ENCODE measurements at regions not wholly inside any gene's neighbourhood (a gene's known extent, or its start where the extent isn't known, plus 50 kb on each side); places are given as distances from the start of the nearest gene placed in this dataset.
A peak's percentile ranks its signal among the peaks of the same experiment; 100 is the strongest.

- Mint-ChIP-seq H3K4me1 (no peaks in the 10 kb centered on the region), H3K9me3 (ENCODE audit: low read depth) (no peaks in the 10 kb centered on the region), H3K4me3 (no peak overlapping the region), H3K27ac (no peak overlapping the region), H3K27me3 (no peaks in the 10 kb centered on the region), H3K36me3 (ENCODE audit: low read depth) (no peaks in the 10 kb centered on the region)
- ATAC-seq (no peak), DNase-seq (no peak)
- intact Hi-C loops (cut with DNase I, micrococcal nuclease), result loop anchor here in 1 of 2 experiments (1.0 kb wide), 1 partner anchor 217 kb away; no protein-coding TSS in a partner anchor
- ChIA-PET POLR2A (no interaction called here), CTCF (interaction anchor here (0.6 to 1.7 kb wide), 8 partner anchors 10 to 470 kb away, joined by 3 to 9 read pairs (median 4); no protein-coding TSS in a partner anchor)
Measured at GRCh38 chr1:117284399-117285215, 73.9 kb upstream of the VTCN1 start.

- Mint-ChIP-seq H3K27ac (no peak overlapping the region), H3K9me3 (ENCODE audit: low read depth) (peaks cover 2% of the 10 kb centered on the region), H3K36me3 (ENCODE audit: low read depth) (no peaks in the 10 kb centered on the region), H3K4me1 (no peaks in the 10 kb centered on the region), H3K27me3 (no peaks in the 10 kb centered on the region), H3K4me3 (no peak overlapping the region)
- POLR2A ChIA-PET, result no interaction called here
- ATAC-seq (no peak), DNase-seq (no peak)
- intact Hi-C loops (cut with DNase I, micrococcal nuclease), result no loop called here
- CTCF ChIA-PET, result interaction anchor here (1.0 kb wide), 1 partner anchor 11 kb away, joined by 3 read pairs; no protein-coding TSS in a partner anchor
Measured at GRCh38 chr1:117278531-117278930, 67.8 kb upstream of the VTCN1 start.

- POLR2A ChIA-PET, result interaction anchor here (1.0 kb wide), 1 partner anchor 215 kb away, joined by 3 read pairs; the partner anchor contains the start of gene TTF2
- peak; percentile 57 for ATAC-seq
- CTCF ChIA-PET, result interaction anchor here (1.3 to 1.7 kb wide), 2 partner anchors 10 to 11 kb away, joined by 3 to 6 read pairs; no protein-coding TSS in a partner anchor
Measured at GRCh38 chr1:117275055-117275454, 64.3 kb upstream of the VTCN1 start.

GRCh38 chr1:117271959-117272358 lies 61.2 kb upstream of the VTCN1 start:
- no peak for ATAC-seq
- Mint-ChIP-seq H3K4me3 (no peak overlapping the region), H3K27ac (no peak overlapping the region)

More at GRCh38 chr1:117275055-117275454, 64.3 kb upstream of the VTCN1 start:
- H3K4me3 Mint-ChIP-seq, result no peak overlapping the region
- H3K36me3 Mint-ChIP-seq (ENCODE audit: low read depth), result no peaks in the 10 kb centered on the region
- no peak overlapping the region for H3K27ac Mint-ChIP-seq
- DNase-seq, result no peak
- H3K9me3 Mint-ChIP-seq (ENCODE audit: low read depth), result peaks cover 2% of the 10 kb centered on the region
- intact Hi-C loops (cut with DNase I, micrococcal nuclease), result loop anchor here in 1 of 2 experiments (2.0 kb wide), 1 partner anchor 20 kb away; no protein-coding TSS in a partner anchor
- H3K27me3 Mint-ChIP-seq, result no peaks in the 10 kb centered on the region
- no peaks in the 10 kb centered on the region for H3K4me1 Mint-ChIP-seq

GRCh38 chr1:117271129-117271528 lies 60.4 kb upstream of the VTCN1 start:
- ChIA-PET POLR2A (no interaction called here), CTCF (interaction anchor here (1.1 kb wide), 1 partner anchor 13 kb away, joined by 4 read pairs; no protein-coding TSS in a partner anchor)
- Mint-ChIP-seq H3K4me3 (no peak overlapping the region), H3K4me1 (no peaks in the 10 kb centered on the region), H3K9me3 (ENCODE audit: low read depth) (peaks cover 2% of the 10 kb centered on the region), H3K27ac (no peak overlapping the region), H3K27me3 (no peaks in the 10 kb centered on the region), H3K36me3 (ENCODE audit: low read depth) (no peaks in the 10 kb centered on the region)
- intact Hi-C loops (cut with DNase I, micrococcal nuclease), result no loop called here
- DNase-seq, result no peak
- ATAC-seq, result no peak

More at GRCh38 chr1:117271959-117272358, 61.2 kb upstream of the VTCN1 start:
- POLR2A ChIA-PET, result no interaction called here
- CTCF ChIA-PET, result interaction anchor here (1.3 kb wide), 1 partner anchor 13 kb away, joined by 3 read pairs; no protein-coding TSS in a partner anchor
- Mint-ChIP-seq H3K27me3 (no peaks in the 10 kb centered on the region), H3K4me1 (no peaks in the 10 kb centered on the region), H3K36me3 (ENCODE audit: low read depth) (no peaks in the 10 kb centered on the region), H3K9me3 (ENCODE audit: low read depth) (peaks cover 2% of the 10 kb centered on the region)
- intact Hi-C loops (cut with DNase I, micrococcal nuclease), result no loop called here
- DNase-seq, result no peak

- ChIA-PET CTCF (interaction anchor here (1.1 kb wide), 1 partner anchor 14 kb away, joined by 4 read pairs; no protein-coding TSS in a partner anchor), POLR2A (no interaction called here)
- Mint-ChIP-seq H3K9me3 (ENCODE audit: low read depth) (peaks cover 2% of the 10 kb centered on the region), H3K27ac (no peak overlapping the region), H3K36me3 (ENCODE audit: low read depth) (no peaks in the 10 kb centered on the region), H3K27me3 (peaks cover 1% of the 10 kb centered on the region), H3K4me1 (no peaks in the 10 kb centered on the region), H3K4me3 (no peak overlapping the region)
- ATAC-seq, result no peak
- no peak for DNase-seq
- intact Hi-C loops (cut with DNase I, micrococcal nuclease), result no loop called here
Measured at GRCh38 chr1:117270679-117271078, 60.0 kb upstream of the VTCN1 start.

GRCh38 chr1:117268535-117269455 lies 58.1 kb upstream of the VTCN1 start:
- Mint-ChIP-seq H3K4me1 (no peaks in the 10 kb centered on the region), H3K27me3 (peaks cover 4% of the 10 kb centered on the region), H3K36me3 (ENCODE audit: low read depth) (no peaks in the 10 kb centered on the region), H3K4me3 (no peak overlapping the region), H3K9me3 (ENCODE audit: low read depth) (peaks cover 2% of the 10 kb centered on the region), H3K27ac (no peak overlapping the region)
- no peak for ATAC-seq
- ChIA-PET CTCF (interaction anchor here (0.6 kb wide), 2 partner anchors 38 to 308 kb away, joined by 3 read pairs; no protein-coding TSS in a partner anchor), POLR2A (no interaction called here)
- no peak for DNase-seq
- intact Hi-C loops (cut with DNase I, micrococcal nuclease), result no loop called here

GRCh38 chr1:117267232-117267774 lies 56.6 kb upstream of the VTCN1 start:
- POLR2A ChIA-PET, result interaction anchor here (0.5 kb wide), 1 partner anchor 324 kb away, joined by 3 read pairs; no protein-coding TSS in a partner anchor
- no peak overlapping the region for H3K4me3 Mint-ChIP-seq
- no peaks in the 10 kb centered on the region for H3K9me3 Mint-ChIP-seq (ENCODE audit: low read depth)
- CTCF ChIA-PET, result interaction anchor here (0.5 kb wide), 1 partner anchor 33 kb away, joined by 3 read pairs; no protein-coding TSS in a partner anchor
- no peaks in the 10 kb centered on the region for H3K36me3 Mint-ChIP-seq (ENCODE audit: low read depth)
- DNase-seq (no peak), ATAC-seq (no peak)
- peaks cover 4% of the 10 kb centered on the region for H3K27me3 Mint-ChIP-seq
- intact Hi-C loops (cut with DNase I, micrococcal nuclease), result no loop called here
- H3K27ac Mint-ChIP-seq, result no peak overlapping the region
- H3K4me1 Mint-ChIP-seq, result no peaks in the 10 kb centered on the region

- Mint-ChIP-seq H3K9me3 (ENCODE audit: low read depth) (peaks cover 5% of the 10 kb centered on the region), H3K27ac (no peak overlapping the region), H3K36me3 (ENCODE audit: low read depth) (no peaks in the 10 kb centered on the region), H3K27me3 (peaks cover 10% of the 10 kb centered on the region), H3K4me3 (no peak overlapping the region), H3K4me1 (no peaks in the 10 kb centered on the region)
- POLR2A ChIA-PET, result no interaction called here
- ATAC-seq, result no peak
- intact Hi-C loops (cut with DNase I, micrococcal nuclease), result no loop called here
- no peak for DNase-seq
- CTCF ChIA-PET, result interaction anchor here (0.5 to 0.8 kb wide), 3 partner anchors 10 to 198 kb away, joined by 3 to 4 read pairs (median 3); no protein-coding TSS in a partner anchor
Measured at GRCh38 chr1:117262976-117263375, 52.2 kb upstream of the VTCN1 start.

- Mint-ChIP-seq H3K4me3 (no peak overlapping the region), H3K9me3 (ENCODE audit: low read depth) (peaks cover 7% of the 10 kb centered on the region), H3K36me3 (ENCODE audit: low read depth) (peaks cover 2% of the 10 kb centered on the region), H3K4me1 (no peaks in the 10 kb centered on the region), H3K27ac (no peak overlapping the region), H3K27me3 (peaks cover 11% of the 10 kb centered on the region)
- POLR2A ChIA-PET, result no interaction called here
- no peak for DNase-seq
- ATAC-seq, result no peak
- intact Hi-C loops (cut with DNase I, micrococcal nuclease), result no loop called here
- CTCF ChIA-PET, result no interaction called here
Measured at GRCh38 chr1:117261424-117261785, 50.7 kb upstream of the VTCN1 start.

Measured in activated CD4-positive, alpha-beta T cell treated with anti-CD3 and anti-CD28 coated beads for 36 hours (primary cell).